Fibroblast of peridontal ligament (primary cell): ENCODE measurements at regions not wholly inside any gene's neighbourhood (a gene's known extent, or its start where the extent isn't known, plus 50 kb on each side); places are given as distances from the start of the nearest gene placed in this dataset.
"Not testable (repeated sequence)": the region's sequence is repeated elsewhere in the genome, so short reads cannot be mapped to it uniquely, and the experiment has no call there.

Source experiments
- DNase-seq: peaks from one replicate; pipeline ENCODE4 v3.0.0-alpha.2; 2010; ENCODE audit errors: extremely low read depth

GRCh38 chr17:71071837-71072236 is 902.5 kb downstream of the KCNJ2 start:
- DNase-seq = peak; percentile 98

DNA sequence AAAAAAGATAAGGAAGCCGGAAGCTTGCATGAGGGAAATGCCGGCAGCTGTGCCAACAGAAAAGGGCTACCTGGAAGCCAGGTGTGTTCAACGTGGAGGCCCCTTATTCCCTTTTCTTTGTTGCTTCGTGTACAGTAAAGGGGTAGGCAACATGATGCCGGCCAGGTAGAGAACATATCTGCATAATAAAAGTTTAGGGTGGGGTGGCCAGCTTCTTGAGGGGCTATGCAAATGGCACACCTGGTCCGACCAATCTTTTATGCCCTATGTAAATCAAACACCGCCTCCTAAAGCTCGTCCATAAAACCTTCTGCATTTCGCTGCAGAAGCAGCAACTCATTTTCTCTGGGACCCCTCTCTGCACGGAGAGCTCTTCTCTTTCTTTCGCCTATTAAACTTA is 911.6 kb downstream of the KCNJ2 start:
- DNase-seq = no peak

DNA sequence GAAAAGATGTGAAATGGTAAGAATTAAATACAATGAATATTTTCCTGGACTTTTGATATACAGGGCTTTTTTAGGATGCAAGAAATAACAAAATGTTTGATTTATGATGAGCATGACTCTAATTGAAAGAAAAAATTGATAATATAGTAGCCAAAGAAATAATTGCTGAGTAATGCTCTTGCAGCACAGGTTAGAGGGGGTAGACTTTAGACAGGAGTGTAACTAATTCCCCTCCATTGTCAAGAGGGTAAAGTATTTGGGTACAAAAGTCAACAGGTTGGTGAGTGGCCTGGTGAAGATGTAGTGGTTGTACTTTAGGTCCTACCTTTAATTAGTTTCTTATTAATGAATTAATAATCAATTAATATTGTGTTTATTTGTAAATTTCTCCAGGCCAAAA is 912.3 kb downstream of the KCNJ2 start:
- no peak for DNase-seq

DNA sequence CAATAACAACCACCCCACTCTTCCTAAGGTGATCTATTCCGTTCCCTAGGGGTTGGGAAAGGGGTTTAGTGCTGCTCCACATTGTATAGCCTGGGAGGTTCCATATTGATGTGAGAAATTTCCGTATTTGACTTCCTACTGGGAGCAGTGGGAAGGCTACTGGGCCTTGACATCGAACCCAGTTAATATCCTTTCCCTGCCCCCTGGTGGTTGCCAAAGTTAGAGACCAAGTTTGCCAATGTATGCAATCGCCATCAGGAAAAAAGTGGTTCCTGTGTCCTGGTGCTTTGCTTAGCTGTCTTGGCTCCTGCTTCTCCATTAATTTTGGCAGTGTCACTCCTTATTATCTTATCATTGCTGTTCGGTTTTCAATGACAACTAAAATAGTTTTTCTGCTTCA is 914.9 kb downstream of the KCNJ2 start:
- DNase-seq = peak; percentile 37

GRCh38 chr17:71084838-71085237 is 915.5 kb downstream of the KCNJ2 start:
- DNase-seq = no peak

- DNase-seq = peak; percentile 12
These were observed 916.1 kb downstream of the KCNJ2 start for GRCh38 chr17:71085238-71086033.

- no peak for DNase-seq
These were observed 920.1 kb downstream of the KCNJ2 start for GRCh38 chr17:71089431-71089830.

DNA sequence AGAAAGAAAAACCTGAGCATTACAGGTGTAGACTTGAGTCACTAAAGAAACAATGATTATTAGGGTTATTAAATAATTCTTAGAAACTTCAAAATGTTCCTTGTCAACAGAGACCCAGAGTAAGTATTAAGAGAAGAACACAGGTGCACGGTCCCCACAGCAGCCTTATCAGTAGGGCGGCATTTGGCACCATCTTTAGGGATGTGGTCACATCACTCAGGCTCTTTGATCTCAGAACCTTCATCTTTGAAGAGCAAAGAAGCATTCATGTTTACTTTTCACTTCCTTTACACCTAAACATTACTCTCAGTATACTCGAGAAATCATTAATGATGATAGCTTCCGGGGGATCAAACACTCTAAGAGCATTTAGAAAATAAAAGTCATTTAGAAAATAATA is 928.7 kb downstream of the KCNJ2 start:
- no peak for DNase-seq

- no peak for DNase-seq
These were observed 929.8 kb downstream of the KCNJ2 start for GRCh38 chr17:71099003-71099714.

GRCh38 chr17:71102777-71103176 is 933.4 kb downstream of the KCNJ2 start:
- DNase-seq = no peak

- DNase-seq = no peak
These were observed 934.9 kb downstream of the KCNJ2 start for GRCh38 chr17:71104225-71104624.

- not testable (repeated sequence) for DNase-seq
These were observed 936.7 kb downstream of the KCNJ2 start for GRCh38 chr17:71106056-71106455.

GRCh38 chr17:71107136-71107535 is 937.8 kb downstream of the KCNJ2 start:
- DNase-seq = peak; percentile 58

- DNase-seq = no peak
These were observed 940.4 kb downstream of the KCNJ2 start for GRCh38 chr17:71109697-71110096.

- DNase-seq = no peak
These were observed 941.0 kb downstream of the KCNJ2 start for GRCh38 chr17:71110326-71110725.

DNA sequence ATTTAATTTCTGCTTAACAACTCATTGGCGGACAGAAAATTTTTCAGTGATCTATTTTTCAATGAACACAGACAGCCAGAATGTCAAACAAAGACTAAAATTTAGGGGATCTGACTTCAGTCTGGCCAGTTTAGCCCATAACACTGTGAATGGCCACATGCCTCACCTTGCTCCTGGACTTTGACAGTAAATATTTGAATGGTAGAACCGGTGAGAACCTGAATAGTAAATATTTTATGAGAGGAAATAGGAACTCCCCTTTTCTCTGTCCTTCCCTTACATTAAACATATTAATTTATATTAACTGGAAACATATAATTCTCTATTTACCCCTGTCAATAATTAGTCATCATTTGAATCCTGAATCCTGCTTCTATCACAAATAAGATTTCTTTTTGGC is 942.1 kb downstream of the KCNJ2 start:
- no peak for DNase-seq

GRCh38 chr17:71111934-71112333 is 942.6 kb downstream of the KCNJ2 start:
- peak; percentile 57 for DNase-seq

DNA sequence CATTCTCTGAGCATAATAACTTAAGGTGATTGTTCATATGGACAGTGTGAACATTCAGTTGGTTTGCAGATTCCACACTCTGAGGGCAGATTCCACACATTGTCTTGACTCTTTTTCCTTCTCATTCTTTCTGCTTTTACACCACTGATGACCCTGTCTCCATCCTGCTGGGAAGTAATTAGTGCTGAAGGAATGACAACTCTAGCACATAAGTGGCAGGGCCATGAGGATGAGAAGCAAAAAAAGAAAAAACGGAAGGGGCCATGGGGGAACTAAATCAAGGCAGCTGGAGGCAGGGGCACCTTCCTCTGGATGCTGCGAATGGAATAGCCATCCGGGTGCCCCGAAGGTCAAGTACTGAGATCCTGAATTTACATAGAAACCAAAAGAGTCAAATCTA is 944.0 kb downstream of the KCNJ2 start:
- no peak for DNase-seq

GRCh38 chr17:71114911-71115668 is 945.8 kb downstream of the KCNJ2 start:
- DNase-seq = no peak

DNA sequence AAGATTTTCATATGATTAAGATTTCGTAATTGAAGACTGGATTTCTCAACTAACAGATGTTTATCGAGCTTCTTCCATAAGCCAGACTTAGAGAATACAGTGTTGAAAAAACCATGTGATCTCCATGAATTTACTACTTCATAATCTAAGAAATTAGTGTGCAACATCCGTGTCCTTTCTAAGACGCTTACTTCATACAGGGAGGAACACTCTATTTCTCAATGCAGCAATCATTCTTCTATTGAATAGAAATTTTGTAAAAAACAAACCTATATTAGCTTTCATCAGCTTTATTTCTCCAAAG is 946.3 kb downstream of the KCNJ2 start:
- peak; percentile 72 for DNase-seq

DNA sequence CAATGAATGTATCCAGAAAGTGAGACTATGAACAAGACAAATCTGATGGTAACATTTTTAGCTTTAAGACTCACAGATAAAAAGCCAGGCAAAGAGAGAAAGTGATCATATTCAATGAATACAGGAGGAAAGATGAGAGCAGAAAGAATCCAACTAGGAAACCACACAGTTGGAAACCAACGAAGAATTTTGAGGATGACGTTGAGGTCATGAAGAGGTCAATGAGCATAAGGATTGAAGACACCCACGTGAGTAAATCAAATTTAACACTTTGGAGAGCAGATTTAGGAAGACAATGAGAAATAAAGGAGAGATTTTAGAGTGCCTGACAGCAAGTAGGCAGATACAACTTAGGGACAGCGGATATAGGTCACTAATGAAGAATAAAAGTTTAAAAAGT is 948.1 kb downstream of the KCNJ2 start:
- peak; percentile 39 for DNase-seq

DNA sequence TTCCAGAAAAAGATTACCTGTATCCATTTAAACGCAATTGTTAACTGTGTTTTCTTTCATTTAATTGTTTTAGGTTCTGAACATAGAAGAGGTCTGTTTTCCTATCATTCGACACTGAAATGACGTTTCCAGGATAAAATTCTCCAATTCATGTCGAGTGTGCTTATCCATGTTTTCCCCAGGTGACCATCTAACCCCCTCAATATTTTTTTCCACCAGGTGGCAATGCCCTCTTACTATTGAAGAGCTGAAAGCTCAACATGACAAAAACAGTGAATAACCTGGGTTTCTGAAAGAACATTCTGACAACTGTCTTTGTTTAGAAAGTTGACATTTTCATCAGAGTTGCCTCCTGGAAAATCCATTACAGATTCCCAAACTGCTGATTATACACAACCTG is 948.7 kb downstream of the KCNJ2 start:
- DNase-seq = no peak

DNA sequence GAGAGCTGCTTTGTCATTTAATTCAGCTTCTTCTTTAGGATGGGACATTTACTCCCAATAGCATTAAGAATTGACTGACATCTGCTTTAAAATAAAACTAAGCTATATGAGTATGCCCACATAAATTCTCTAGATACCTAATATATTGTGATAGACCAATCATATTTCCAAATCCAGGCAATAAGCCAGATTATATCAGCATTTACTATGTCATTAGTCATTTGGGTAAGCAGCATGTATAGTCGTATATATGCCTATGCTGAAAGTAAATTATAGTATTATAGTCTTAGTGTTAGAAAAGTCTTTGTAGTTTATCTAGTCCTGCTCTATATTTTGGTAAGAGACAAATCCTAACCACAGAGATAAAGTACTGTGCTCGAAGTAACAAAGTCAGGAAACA is 958.1 kb downstream of the KCNJ2 start:
- DNase-seq = no peak
